Spleen (tissue), 7 donors: ENCODE measurements at regions not wholly inside any gene's neighbourhood (a gene's known extent, or its start where the extent isn't known, plus 50 kb on each side); places are given as distances from the start of the nearest gene placed in this dataset.

Experiments used
- POLR2A ChIP-seq, 3 donors: fragments of 450-650 bp; IDR thresholded peaks; one replicate each; pipeline ENCODE4 v1.5.1; 2017; ENCODE audit warnings: antibody characterized with exemption in 3 of 3, mild to moderate bottlenecking in 1 of 3
- TF ChIP-seq, protein P1 (sequence below), 11 experiments: fragments of 200-600 bp in 7 of 11; fragments of 450-650 bp in 4 of 11; sonication (generic) in 4 of 11; IDR thresholded peaks in 8 of 11; conservative IDR thresholded peaks in 3 of 11; 1 replicate in 7 of 11; 2 replicates in 4 of 11; pipeline versions ENCODE4 v1.4.0 to v1.8.0; 2016 to 2021; ENCODE audit warnings: antibody characterized with exemption in 11 of 11, inconsistent platforms in 4 of 11, mild to moderate bottlenecking in 1 of 11
- donor health status: DM: no; HTN: no; CAD: no; lungs with moderate emphysema.
- donor health status: DM: no; HTN: no; CAD: no.
- donor health status: DM: no; HTN: no; CAD: no.

GRCh38 chrX:63514569-63515080 lies 163.5 kb upstream of the SPIN4 start:
- TF ChIP-seq, protein P1, sequence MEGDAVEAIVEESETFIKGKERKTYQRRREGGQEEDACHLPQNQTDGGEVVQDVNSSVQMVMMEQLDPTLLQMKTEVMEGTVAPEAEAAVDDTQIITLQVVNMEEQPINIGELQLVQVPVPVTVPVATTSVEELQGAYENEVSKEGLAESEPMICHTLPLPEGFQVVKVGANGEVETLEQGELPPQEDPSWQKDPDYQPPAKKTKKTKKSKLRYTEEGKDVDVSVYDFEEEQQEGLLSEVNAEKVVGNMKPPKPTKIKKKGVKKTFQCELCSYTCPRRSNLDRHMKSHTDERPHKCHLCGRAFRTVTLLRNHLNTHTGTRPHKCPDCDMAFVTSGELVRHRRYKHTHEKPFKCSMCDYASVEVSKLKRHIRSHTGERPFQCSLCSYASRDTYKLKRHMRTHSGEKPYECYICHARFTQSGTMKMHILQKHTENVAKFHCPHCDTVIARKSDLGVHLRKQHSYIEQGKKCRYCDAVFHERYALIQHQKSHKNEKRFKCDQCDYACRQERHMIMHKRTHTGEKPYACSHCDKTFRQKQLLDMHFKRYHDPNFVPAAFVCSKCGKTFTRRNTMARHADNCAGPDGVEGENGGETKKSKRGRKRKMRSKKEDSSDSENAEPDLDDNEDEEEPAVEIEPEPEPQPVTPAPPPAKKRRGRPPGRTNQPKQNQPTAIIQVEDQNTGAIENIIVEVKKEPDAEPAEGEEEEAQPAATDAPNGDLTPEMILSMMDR (IDR thresholded peaks at IDR 0.05 in 8 of 11, conservative IDR thresholded peaks at IDR 0.05 in 3 of 11), result no peak
- TF ChIP-seq POLR2A (IDR thresholded peaks at IDR 0.05), result no peak
